ENCODE measurements at regions not wholly inside any gene's neighbourhood (a gene's known extent, or its start where the extent isn't known, plus 50 kb on each side); places are given as distances from the start of the nearest gene placed in this dataset.

DNA sequence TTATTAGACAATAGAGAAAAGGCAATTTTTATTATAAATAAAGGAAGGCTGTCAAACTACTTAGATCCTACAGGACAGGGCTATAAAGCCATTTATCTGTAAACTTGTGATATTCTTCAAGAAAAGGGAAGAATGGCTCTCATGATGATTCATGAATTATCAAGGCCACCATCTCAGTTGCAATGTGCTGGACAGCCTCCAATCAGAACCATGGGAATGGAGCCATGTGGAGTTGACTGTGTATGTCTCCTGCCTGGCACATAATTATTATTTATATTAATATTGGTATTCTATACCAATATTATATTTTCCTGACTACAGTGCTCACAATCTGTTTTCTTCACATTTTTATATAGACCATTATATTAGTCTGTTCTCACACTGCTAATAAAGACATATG lies 560.5 kb upstream of the MIR17HG start:
- DNase-seq (ENCODE audit: low spot score) = no peak
- TF ChIP-seq, protein P1, sequence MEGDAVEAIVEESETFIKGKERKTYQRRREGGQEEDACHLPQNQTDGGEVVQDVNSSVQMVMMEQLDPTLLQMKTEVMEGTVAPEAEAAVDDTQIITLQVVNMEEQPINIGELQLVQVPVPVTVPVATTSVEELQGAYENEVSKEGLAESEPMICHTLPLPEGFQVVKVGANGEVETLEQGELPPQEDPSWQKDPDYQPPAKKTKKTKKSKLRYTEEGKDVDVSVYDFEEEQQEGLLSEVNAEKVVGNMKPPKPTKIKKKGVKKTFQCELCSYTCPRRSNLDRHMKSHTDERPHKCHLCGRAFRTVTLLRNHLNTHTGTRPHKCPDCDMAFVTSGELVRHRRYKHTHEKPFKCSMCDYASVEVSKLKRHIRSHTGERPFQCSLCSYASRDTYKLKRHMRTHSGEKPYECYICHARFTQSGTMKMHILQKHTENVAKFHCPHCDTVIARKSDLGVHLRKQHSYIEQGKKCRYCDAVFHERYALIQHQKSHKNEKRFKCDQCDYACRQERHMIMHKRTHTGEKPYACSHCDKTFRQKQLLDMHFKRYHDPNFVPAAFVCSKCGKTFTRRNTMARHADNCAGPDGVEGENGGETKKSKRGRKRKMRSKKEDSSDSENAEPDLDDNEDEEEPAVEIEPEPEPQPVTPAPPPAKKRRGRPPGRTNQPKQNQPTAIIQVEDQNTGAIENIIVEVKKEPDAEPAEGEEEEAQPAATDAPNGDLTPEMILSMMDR (IDR thresholded peaks at IDR 0.05; ENCODE audit: extremely low read depth, missing control alignments) = no peak

DNA sequence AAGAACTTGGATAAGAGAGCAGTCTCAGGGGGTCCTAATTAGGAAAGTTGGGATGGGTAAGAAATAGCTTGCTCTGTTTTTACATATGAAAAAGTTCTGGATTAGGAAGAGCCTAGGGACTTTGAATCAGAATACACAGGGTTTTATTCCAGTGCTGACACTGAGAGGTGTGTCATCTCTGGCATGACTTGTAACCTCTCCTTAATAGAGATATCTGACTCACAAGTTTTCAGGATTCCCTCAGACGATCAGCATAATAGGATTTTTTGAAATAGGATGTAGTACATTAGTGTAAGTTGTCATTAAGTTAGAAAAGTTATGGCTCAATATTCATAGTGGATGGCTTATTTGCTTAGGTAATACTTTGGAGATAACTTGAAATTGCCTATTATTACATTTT lies 555.2 kb upstream of the MIR17HG start:
- DNase-seq (ENCODE audit: low spot score) = no peak
- TF ChIP-seq, protein P1 (IDR thresholded peaks at IDR 0.05; ENCODE audit: extremely low read depth, missing control alignments) = no peak

DNA sequence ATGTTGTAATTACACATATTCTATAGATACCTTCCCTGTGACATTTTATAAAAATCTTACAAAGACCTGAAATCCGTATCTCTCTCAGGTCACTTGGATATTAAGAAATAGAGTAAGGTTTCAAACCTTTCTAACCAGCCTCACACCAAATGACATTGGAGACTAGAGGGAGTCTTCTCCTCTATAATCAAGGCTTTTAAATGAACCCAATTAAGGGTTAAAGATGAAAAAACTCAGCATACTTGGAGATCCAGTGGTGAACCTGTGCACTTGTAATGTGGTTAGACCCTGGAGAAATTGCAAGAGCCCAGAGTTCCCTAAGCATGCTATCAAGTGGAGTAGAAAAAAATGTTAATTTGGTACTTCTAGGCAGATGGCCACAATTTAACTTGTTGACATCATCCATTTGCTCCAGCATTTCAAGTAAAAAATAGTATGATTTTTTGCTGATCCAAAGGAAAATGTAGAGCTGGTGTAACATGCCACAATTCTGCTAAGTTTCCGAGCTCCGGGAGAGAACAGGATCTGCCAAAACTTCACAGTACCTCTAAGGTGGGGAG lies 554.1 kb upstream of the MIR17HG start:
- DNase-seq (ENCODE audit: low spot score) = no peak
- TF ChIP-seq, protein P1 (IDR thresholded peaks at IDR 0.05; ENCODE audit: extremely low read depth, missing control alignments) = no peak

DNA sequence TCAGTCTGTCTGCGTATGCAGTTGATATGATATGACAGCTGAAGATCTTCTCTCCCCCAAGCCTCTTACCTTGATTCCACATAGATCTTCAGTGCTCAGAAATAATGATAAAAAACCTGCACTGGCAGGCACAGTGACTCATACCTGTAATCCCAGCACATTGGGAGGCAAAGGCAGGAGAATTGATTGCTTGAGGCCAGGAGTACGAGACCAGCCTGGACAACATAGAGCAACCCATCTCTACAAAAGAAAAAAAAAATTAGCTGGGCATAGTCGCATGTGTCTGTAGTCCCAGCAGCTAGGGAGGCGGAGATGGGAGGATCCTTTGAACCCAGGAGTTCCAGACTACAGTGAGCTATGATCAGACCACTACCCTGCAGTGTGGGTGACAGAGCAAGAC lies 551.0 kb upstream of the MIR17HG start:
- TF ChIP-seq, protein P1 (IDR thresholded peaks at IDR 0.05; ENCODE audit: extremely low read depth, missing control alignments) = no peak
- no peak for DNase-seq (ENCODE audit: low spot score)

DNA sequence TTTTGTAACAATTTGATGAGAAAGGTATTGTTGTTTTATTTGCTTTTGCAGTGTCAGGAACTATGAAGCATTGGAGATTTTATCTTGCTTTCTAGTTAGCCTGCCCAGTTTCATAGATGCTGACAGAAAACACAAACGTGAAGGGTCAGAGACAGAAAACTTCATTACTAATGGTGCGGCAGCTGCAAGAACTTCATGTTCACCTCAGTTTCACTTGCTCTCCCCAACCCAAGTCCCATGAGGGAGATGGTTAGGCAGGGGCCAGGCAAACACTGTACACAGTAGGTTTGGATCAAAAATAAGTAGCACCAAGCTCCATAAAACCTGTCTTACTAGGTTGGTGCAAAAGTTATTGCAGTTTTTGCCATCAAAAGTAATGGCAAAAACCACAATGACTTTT lies 550.2 kb upstream of the MIR17HG start:
- TF ChIP-seq, protein P1 (IDR thresholded peaks at IDR 0.05; ENCODE audit: extremely low read depth, missing control alignments) = no peak
- no peak for DNase-seq (ENCODE audit: low spot score)

DNA sequence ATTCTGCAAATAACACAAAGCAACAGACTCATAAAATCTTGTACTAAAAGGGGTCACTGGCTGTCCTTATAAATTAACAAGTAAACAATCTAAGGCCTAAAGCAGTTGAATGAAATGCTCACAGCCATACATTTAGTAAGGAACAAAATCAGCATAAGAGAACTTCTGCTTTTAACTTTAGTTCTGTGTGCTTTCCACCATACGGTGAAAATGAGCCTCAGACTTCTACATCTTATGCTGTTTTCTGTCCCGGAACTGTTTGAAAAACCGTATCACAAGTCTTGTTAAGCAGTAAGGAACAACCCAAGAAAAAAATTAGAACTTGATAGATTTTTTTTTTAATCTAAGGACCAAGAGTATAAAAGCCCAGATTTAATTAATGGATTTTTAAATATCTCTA lies 549.1 kb upstream of the MIR17HG start:
- TF ChIP-seq, protein P1 (IDR thresholded peaks at IDR 0.05; ENCODE audit: extremely low read depth, missing control alignments) = no peak
- DNase-seq (ENCODE audit: low spot score) = no peak

DNA sequence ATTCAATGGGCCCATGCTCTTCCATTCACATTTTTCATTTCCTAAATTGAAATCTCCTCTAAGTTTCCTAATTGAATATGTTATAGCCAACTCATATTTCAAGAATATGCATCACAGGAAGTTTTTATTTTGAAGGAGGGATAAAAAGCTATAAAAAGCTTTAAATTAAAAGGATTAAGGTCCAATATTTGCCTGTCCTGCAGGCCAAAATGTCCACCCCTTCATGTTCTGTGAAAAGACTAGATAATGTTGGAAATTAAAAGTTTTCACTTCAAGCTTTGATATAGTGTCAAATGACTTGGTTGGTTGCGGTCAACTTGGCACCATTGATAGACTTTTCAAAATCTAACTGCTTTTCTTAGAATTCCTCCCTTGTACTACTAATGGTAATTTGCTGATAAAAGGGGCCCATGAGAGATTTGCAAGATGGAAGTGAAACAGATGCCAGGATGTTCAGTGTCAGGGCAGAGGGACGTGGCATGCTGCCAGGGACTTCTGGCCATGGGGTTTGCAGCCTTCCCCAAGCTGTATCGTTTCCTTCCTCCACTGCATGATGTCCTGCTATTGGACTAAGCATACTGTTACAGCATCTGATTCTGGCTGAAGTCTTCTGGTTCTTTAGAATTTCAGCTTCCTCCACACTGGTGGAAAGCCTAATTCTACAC lies 547.3 kb upstream of the MIR17HG start:
- no peak for DNase-seq (ENCODE audit: low spot score)
- TF ChIP-seq, protein P1 (IDR thresholded peaks at IDR 0.05; ENCODE audit: extremely low read depth, missing control alignments) = no peak
